HUDEP-2 (cell line): ENCODE measurements at regions not wholly inside any gene's neighbourhood (a gene's known extent, or its start where the extent isn't known, plus 50 kb on each side); places are given as distances from the start of the nearest gene placed in this dataset.
"Not testable (repeated sequence)": the region's sequence is repeated elsewhere in the genome, so short reads cannot be mapped to it uniquely, and the experiment has no call there.

Experiments used
- DNase-seq, 76 experiments: peaks; one replicate each; lab custom pipeline; 2025; ENCODE audit not compliant: unreplicated experiment in 76 of 76; lab: John Stamatoyannopoulos, UW

GRCh38 chr6:2344319-2344905 is 99.0 kb upstream of the GMDS start:
- no peak for DNase-seq

GRCh38 chr6:2327591-2327990 is 82.2 kb upstream of the GMDS start:
- DNase-seq, result no peak

- no peak for DNase-seq
Measured at GRCh38 chr6:2324166-2324953, 79.0 kb upstream of the GMDS start.

- DNase-seq, result not testable (repeated sequence)
Measured at GRCh38 chr6:2317498-2317897, 72.1 kb upstream of the GMDS start.

- DNase-seq, result no peak
Measured at GRCh38 chr6:2314641-2315040, 69.2 kb upstream of the GMDS start.

GRCh38 chr6:2310042-2310441 is 64.6 kb upstream of the GMDS start:
- DNase-seq, result no peak

GRCh38 chr6:2309122-2309521 is 63.7 kb upstream of the GMDS start:
- DNase-seq, result no peak

- DNase-seq, result no peak
Measured at GRCh38 chr6:2307799-2308198, 62.4 kb upstream of the GMDS start.

- no peak for DNase-seq
Measured at GRCh38 chr6:2305951-2306350, 60.5 kb upstream of the GMDS start.

- not testable (repeated sequence) for DNase-seq
Measured at GRCh38 chr6:2302482-2302881, 57.1 kb upstream of the GMDS start.

- DNase-seq, result no peak
Measured at GRCh38 chr6:2296781-2297180, 51.4 kb upstream of the GMDS start.
